ENCODE measurements at regions not wholly inside any gene's neighbourhood (a gene's known extent, or its start where the extent isn't known, plus 50 kb on each side); places are given as distances from the start of the nearest gene placed in this dataset.

GRCh38 chr3:72317491-72317890, 530.8 kb downstream of the SHQ1 start:
- 100% methylated on average over 2 of the region's 7 CpGs for WGBS (ENCODE audit: insufficient coverage)
- H3K4me3 ChIP-seq (replicated peaks in 1 of 3; ENCODE audit: low read depth in 2 of 3, low read length in 3 of 3), result no peak overlapping the region
- peaks cover 0 to 2% of the 10 kb centered on the region in 2 donors for H3K4me1 ChIP-seq (ENCODE audit: control insufficient read depth in 1 of 2, insufficient read depth in 2 of 2, low read length in 2 of 2)
- H2AFZ ChIP-seq (ENCODE audit: insufficient read depth, low read depth, low read length, poor library complexity, severe bottlenecking), result no peak overlapping the region
- H3K36me3 ChIP-seq (replicated peaks in 1 of 2; ENCODE audit: control insufficient read depth in 1 of 2, insufficient read depth in 2 of 2, low read length in 2 of 2), result no peaks in the 10 kb centered on the region
- no peak overlapping the region for H3K4me2 ChIP-seq (replicated peaks; ENCODE audit: extremely low read depth, low read length, poor library complexity, severe bottlenecking)
- no peak overlapping the region for H3K27ac ChIP-seq (ENCODE audit: low read depth in 1 of 2, low read length in 2 of 2)
- no peak overlapping the region for H3K9ac ChIP-seq (ENCODE audit: insufficient read depth, low read length, poor library complexity, severe bottlenecking)
- H3K36me3 Mint-ChIP-seq, result no peaks in the 10 kb centered on the region
- no peaks in the 10 kb centered on the region for H3K9me3 ChIP-seq (replicated peaks in 1 of 2; ENCODE audit: control insufficient read depth in 1 of 2, insufficient read depth in 1 of 2, low read length in 2 of 2)
- H3K4me3 Mint-ChIP-seq, result no peak overlapping the region
- no peak for TF ChIP-seq CTCF (IDR thresholded peaks at IDR 0.05)
- H3K79me2 ChIP-seq (ENCODE audit: insufficient read depth, low read length), result no peaks in the 10 kb centered on the region
- intact Hi-C loops (cut with micrococcal nuclease), result no loop called here
- H3K27me3 Mint-ChIP-seq (ENCODE audit: low read depth in 3 of 3), result peaks cover 0 to 6% (median 2%) of the 10 kb centered on the region in 3 donors
- no peaks in the 10 kb centered on the region for H3K27me3 ChIP-seq (ENCODE audit: control insufficient read depth in 2 of 2, insufficient read depth in 2 of 2, low read length in 2 of 2)
- H3K9me3 Mint-ChIP-seq, result no peaks in the 10 kb centered on the region
- no peak overlapping the region for H3K27ac Mint-ChIP-seq
- no peaks in the 10 kb centered on the region for H4K20me1 ChIP-seq (ENCODE audit: insufficient read depth, low read length)
- H3K4me1 Mint-ChIP-seq, result peaks cover 6% of the 10 kb centered on the region
- DNase-seq, result no peak

GRCh38 chr3:72316501-72317279, 531.6 kb downstream of the SHQ1 start:
- H3K4me3 Mint-ChIP-seq, result no peak overlapping the region
- Histone ChIP-seq H3K4me3 (replicated peaks in 1 of 3; ENCODE audit: low read depth in 2 of 3, low read length in 3 of 3) (no peak overlapping the region), H3K4me2 (replicated peaks; ENCODE audit: extremely low read depth, low read length, poor library complexity, severe bottlenecking) (no peak overlapping the region), H3K79me2 (ENCODE audit: insufficient read depth, low read length) (no peaks in the 10 kb centered on the region), H3K4me1 (ENCODE audit: control insufficient read depth in 1 of 2, insufficient read depth in 2 of 2, low read length in 2 of 2) (peaks cover 4 to 10% of the 10 kb centered on the region in 2 donors), H3K27ac (ENCODE audit: low read depth in 1 of 2, low read length in 2 of 2) (no peak overlapping the region), H4K20me1 (ENCODE audit: insufficient read depth, low read length) (no peaks in the 10 kb centered on the region), H3K9ac (ENCODE audit: insufficient read depth, low read length, poor library complexity, severe bottlenecking) (no peak overlapping the region), H2AFZ (ENCODE audit: insufficient read depth, low read depth, low read length, poor library complexity, severe bottlenecking) (no peak overlapping the region), H3K27me3 (ENCODE audit: control insufficient read depth in 2 of 2, insufficient read depth in 2 of 2, low read length in 2 of 2) (no peaks in the 10 kb centered on the region), H3K36me3 (replicated peaks in 1 of 2; ENCODE audit: control insufficient read depth in 1 of 2, insufficient read depth in 2 of 2, low read length in 2 of 2) (no peaks in the 10 kb centered on the region), H3K9me3 (replicated peaks in 1 of 2; ENCODE audit: control insufficient read depth in 1 of 2, insufficient read depth in 1 of 2, low read length in 2 of 2) (no peaks in the 10 kb centered on the region)
- intact Hi-C loops (cut with micrococcal nuclease), result no loop called here
- 83% methylated on average over 11 of the region's 13 CpGs for WGBS (ENCODE audit: insufficient coverage)
- peak overlapping the region in 2 of 7 donors; percentile 31 to 60 for H3K27ac Mint-ChIP-seq
- no peaks in the 10 kb centered on the region for H3K9me3 Mint-ChIP-seq
- peaks cover 0 to 6% (median 2%) of the 10 kb centered on the region in 3 donors for H3K27me3 Mint-ChIP-seq (ENCODE audit: low read depth in 3 of 3)
- no peak for DNase-seq
- peaks cover 11% of the 10 kb centered on the region for H3K4me1 Mint-ChIP-seq
- no peak for TF ChIP-seq CTCF (IDR thresholded peaks at IDR 0.05)
- no peaks in the 10 kb centered on the region for H3K36me3 Mint-ChIP-seq
